GM18517 (cell line): ENCODE measurements at regions not wholly inside any gene's neighbourhood (a gene's known extent, or its start where the extent isn't known, plus 50 kb on each side); places are given as distances from the start of the nearest gene placed in this dataset.
A peak's percentile ranks its signal among the peaks of the same experiment; 100 is the strongest.
"Not testable (repeated sequence)": the region's sequence is repeated elsewhere in the genome, so short reads cannot be mapped to it uniquely, and the experiment has no call there.

Experiments used
- ATAC-seq: cut with Tn5 transposase; IDR thresholded peaks from one replicate; pipeline ENCODE4 v1.9.1; 2021; ENCODE audit warnings: mild to moderate bottlenecking, moderate library complexity; ENCODE audit not compliant: unreplicated experiment

GRCh38 chr4:154164931-154165839 is 326.4 kb downstream of the DCHS2 start:
- peak; percentile 76 for ATAC-seq

- ATAC-seq: no peak
These were observed 330.9 kb downstream of the DCHS2 start for GRCh38 chr4:154160519-154161301.

DNA sequence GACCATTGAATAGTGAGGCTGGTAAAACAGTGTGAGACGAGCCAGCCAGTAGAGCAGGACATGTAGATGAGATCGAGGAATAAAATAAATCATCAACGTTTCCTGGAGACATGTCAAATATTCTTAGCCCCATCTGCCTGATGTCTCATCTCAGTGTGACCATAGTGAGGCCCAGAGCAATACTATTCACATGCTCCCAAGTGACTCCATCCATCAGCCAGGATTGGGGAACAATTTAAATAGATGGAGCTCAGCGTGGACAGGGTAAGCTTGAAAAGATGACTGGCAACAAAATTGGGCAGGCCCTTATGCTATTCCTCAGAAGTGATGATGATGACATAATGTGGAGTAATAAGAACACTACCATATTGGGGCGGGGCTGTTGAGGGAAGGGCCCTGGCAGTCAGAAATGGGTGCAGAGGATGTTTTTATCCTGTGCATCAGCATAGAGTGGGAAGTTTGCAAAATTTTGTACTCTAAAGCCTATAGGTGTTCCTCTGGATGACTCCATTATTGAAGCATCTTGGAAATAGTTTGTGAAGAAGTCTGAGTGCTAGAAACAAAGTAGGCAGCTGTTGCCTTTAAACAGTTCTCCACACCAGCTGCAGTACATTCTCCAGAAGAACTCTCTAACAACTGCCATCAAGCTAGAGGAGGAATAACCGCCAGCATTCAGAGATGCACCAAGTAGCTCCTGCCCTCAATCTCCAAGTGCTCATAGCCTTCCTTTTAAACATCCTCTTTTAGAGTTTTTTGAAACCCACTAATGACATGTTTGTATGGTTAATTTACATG is 333.0 kb downstream of the DCHS2 start:
- no peak for ATAC-seq

DNA sequence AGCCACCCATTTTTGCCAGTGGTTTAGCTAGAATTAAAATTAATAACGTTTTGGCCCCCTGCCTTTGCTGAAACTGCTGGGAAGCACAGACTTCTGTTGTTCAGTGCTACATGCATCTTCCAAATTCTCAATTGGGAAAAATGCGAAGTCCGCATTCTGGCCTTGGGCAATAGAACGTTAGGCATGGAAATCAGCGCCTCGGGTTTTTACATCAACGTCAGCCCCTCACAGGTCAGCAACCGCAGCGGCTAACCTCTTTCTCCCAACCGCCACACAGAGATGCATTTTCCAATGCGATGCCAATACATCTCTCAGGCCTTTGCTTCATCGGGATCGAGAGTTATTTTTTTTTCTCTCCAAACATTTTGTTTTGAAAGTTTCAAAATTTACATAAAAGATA is 339.1 kb downstream of the DCHS2 start:
- no peak for ATAC-seq

- ATAC-seq: not testable (repeated sequence)
These were observed 342.4 kb downstream of the DCHS2 start for GRCh38 chr4:154149236-154149635.

DNA sequence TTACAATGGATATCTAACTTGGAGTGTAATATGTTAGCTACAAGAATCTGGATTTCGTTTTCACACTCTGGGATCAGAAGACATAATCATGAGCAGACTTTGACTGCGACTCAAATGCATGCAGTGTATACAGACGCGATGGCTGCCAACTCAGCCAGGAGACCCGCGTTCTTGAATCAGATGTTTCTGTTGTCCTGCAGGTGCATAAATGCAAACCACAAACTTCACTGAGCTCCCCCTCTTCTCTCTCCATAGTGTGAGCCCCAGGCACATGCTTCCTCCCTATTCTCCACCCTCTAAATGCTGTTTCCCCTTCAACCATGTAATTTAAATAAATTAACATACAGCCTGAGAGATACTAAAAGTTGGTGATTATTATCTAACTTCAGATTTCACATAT is 347.9 kb downstream of the DCHS2 start:
- ATAC-seq: no peak

DNA sequence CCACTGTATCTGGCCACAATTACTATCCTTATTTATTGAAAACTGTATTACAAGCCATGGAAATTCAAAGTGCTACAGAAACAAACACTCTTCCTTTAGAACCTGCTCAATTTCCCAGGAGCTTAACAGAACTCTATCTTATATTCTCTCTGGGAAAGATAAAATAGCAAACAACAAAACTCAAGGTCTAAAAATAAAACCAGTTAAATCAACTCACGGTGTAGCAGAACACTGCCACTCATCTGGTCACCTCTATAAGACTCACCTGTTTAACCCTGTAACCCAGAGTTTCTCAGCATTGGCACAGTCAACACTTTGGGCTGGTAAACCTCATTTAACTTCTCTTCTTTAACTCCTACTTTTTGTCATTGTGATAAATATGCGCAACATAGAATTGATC is 348.9 kb downstream of the DCHS2 start:
- no peak for ATAC-seq

DNA sequence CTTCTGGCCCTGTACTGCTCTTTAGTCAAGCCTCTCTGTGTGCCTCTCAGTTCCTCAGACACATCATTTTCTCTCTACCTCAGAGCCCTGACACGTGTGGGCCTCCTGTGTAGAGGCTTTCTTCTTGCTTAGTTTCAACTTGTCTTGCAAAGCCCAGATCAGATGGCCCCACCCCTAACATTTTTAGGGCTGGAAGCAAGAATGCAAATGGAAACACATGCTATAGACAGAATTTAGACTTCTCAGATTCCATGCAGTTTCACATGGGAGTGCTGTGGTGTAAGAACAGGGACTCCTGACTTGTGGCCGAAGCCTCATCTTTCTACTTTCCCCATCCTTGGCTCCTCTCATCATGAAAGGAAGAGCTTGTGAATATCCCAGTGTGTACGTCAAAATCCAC is 350.7 kb downstream of the DCHS2 start:
- no peak for ATAC-seq

DNA sequence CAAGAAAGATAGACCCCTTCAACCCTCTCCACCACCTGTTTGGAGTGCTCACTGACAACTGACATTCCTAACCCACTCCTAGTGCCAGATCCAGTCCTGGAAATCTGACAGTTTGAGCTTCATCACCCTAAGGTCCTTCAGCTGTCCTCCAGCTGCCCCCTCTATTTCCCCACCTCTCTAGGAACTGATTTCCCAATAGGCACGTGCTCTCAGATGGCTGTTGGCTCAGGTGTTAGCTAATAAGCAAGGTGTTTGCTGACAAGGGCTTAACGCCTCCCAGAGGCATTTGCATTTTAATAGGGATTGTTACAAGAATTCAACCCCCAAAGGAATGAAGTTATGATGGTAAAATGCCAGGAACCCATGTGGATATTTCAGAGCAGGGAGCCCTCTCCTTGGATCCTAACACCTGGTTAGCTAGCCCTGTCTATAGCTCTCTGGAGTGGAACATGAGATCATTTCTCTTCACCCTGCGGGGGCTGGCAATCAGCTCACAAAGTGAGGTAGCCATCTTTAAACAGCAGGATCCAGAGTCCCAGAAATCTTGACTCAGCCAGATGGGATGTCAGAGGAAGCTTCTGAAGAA is 348.5 kb upstream of the SFRP2 start:
- ATAC-seq: no peak

DNA sequence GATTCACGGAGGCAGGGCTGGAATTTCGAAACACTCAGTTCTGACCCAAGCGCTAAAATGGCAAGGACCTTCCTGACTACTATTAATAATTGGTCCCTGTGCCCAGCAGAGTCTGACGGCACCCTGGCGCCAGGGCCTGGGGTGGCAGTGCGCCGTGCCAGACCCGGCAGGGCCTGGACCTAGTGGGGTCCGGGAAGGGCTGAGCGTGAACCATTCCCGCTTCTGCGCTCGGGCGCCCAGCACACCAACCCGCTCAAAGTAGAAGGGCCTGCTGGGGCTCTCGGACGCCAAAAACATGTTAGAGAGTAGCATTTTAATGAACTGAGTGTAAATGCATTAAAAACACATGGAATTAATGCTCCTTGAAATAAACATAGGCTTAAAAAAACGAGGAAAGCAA is 346.7 kb upstream of the SFRP2 start:
- no peak for ATAC-seq

- ATAC-seq: no peak
These were observed 343.5 kb upstream of the SFRP2 start for GRCh38 chr4:154132406-154132805.

GRCh38 chr4:154126276-154126675 is 337.4 kb upstream of the SFRP2 start:
- no peak for ATAC-seq

GRCh38 chr4:154125340-154125739 is 336.5 kb upstream of the SFRP2 start:
- ATAC-seq: no peak

DNA sequence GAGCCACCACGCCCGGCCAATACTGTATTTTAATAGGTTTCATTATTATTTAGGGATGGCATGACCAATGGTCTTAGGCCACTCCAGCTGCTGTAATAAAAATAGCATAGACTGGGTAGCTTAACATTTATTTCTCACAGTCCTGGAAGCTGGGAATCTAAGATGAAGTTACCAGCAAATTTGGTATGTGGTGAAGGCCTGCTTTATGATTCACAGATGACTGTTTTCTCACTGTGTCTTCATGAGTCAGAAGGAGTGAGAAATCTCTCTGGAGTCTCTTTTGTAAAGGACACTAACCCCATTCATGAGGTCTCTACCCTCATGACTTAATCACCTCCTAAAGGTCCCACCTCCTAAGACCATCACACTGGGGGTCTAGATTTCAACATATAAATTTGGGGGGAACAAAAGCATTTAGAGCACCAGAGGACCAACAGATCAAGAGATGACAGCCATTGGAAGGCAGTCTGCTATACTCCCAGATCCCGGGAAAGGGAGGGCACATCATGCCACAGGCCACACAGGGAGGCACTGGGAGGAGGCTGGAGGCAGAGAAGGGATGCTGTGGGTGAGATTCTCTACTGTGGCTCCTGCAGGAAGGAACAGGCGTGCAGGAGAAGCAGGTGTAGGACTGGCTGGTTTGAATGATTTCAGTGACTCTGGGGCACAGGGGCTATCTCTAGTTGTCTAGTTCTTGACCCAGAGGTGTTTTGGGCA is 335.8 kb upstream of the SFRP2 start:
- ATAC-seq: no peak

GRCh38 chr4:154123897-154124296 is 335.0 kb upstream of the SFRP2 start:
- ATAC-seq: no peak

DNA sequence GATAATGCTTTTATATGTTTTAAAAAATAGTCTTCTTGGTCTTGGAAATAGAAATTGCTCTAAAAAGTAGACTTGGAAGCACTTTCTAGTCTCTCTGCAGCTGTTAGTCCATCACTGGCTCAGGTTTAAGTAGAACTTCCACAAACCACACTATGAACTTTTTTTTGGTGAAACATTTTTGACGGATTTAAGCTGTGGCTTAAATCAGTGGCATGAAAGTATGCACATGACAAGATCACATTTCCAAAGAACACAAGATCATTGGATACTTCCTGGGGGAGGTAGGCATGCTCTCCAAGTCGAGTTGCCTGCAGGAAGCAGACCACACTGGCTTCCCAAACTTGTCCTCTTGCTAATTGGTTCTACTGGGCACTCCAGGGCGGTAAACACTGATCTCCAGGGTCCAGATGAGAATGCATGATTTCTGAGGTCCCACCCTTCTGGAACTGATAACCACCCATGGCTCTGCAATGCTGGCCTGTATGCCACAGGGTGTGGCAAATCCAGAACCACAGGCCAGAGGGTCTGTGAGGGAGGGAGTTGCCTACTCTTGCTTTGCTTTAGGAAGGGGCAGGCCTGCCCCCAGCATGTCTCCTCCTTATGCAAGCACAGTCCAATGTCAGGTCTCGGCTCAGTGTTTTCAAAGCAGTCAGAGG is 331.9 kb upstream of the SFRP2 start:
- no peak for ATAC-seq

- ATAC-seq: no peak
These were observed 331.3 kb upstream of the SFRP2 start for GRCh38 chr4:154120006-154120676.

DNA sequence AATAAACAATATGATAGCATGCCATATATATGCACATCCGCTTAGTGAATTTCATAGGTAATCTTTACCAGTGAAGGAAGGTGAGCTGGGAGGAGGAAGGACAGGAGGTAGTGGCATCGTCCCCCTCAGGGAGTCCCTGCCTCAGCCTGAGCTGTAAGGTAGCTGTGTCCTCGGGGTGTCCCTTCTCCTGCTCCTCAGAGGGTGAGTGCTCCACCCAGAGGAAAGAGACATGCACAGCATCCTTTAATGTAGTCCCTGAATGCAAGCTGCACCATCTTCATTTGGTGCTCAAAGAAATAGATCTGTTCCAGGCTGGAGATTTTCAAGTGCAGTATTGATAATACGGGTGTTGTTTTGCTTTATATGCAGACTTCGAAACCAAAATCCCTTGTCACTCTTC is 330.4 kb upstream of the SFRP2 start:
- ATAC-seq: no peak

DNA sequence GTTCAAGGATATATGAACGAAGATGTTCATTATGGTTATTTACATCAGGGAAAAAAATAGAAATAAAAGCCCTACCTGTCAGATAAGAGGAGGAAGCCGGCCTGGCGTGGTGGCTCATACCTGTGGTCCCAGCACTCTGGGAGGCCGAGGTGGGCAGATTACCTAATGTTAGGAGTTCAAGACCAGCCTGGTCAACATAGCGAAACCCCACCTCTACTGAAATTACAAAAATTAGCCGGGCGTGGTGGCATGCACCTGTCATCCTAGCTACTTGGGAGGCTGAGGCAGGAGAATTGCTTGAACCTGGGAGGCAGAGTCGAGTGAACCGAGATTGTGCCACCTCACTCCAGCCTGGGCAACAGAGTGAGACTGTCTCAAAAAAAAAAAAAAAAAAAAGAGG is 328.8 kb upstream of the SFRP2 start:
- ATAC-seq: not testable (repeated sequence)
